ENCODE measurements at regions not wholly inside any gene's neighbourhood (a gene's known extent, or its start where the extent isn't known, plus 50 kb on each side); places are given as distances from the start of the nearest gene placed in this dataset.
"Not testable (repeated sequence)": the region's sequence is repeated elsewhere in the genome, so short reads cannot be mapped to it uniquely, and the experiment has no call there.

- H4K20me1 ChIP-seq (ENCODE audit: insufficient read depth, low read length): no peaks in the 10 kb centered on the region
- H3K4me3 ChIP-seq (ENCODE audit: insufficient read depth, low read length): no peak overlapping the region
- DNase-seq (ENCODE audit: insufficient read length, low spot score, missing footprints): no peak
- H3K4me1 ChIP-seq (ENCODE audit: insufficient read depth, low read length): no peaks in the 10 kb centered on the region
- peaks cover 2% of the 10 kb centered on the region for H3K9me3 ChIP-seq (ENCODE audit: low read depth, low read length)
- H3K4me2 ChIP-seq (ENCODE audit: insufficient read depth, low read length): no peak overlapping the region
- TF ChIP-seq CTCF (IDR thresholded peaks at IDR 0.05; ENCODE audit: extremely low read depth, low read depth, low read length): no peak
- H3K27ac ChIP-seq (ENCODE audit: low read depth, low read length): no peak overlapping the region
- no peaks in the 10 kb centered on the region for H3K27me3 ChIP-seq (ENCODE audit: insufficient read depth, low read length)
- no peak overlapping the region for H2AFZ ChIP-seq (ENCODE audit: low read length)
- H3K79me2 ChIP-seq (ENCODE audit: insufficient read depth, low read length): no peaks in the 10 kb centered on the region
- no peaks in the 10 kb centered on the region for H3K36me3 ChIP-seq (ENCODE audit: insufficient read depth, low read length)
These were observed 1919.1 kb upstream of the CDH9 start for GRCh38 chr5:28957450-28957849.

GRCh38 chr5:28954074-28954473, 1915.7 kb upstream of the CDH9 start:
- Histone ChIP-seq H2AFZ (ENCODE audit: low read length) (no peak overlapping the region), H3K36me3 (ENCODE audit: insufficient read depth, low read length) (no peaks in the 10 kb centered on the region), H4K20me1 (ENCODE audit: insufficient read depth, low read length) (no peaks in the 10 kb centered on the region), H3K9me3 (ENCODE audit: low read depth, low read length) (peaks cover 5% of the 10 kb centered on the region), H3K4me2 (ENCODE audit: insufficient read depth, low read length) (no peak overlapping the region), H3K27me3 (ENCODE audit: insufficient read depth, low read length) (no peaks in the 10 kb centered on the region), H3K79me2 (ENCODE audit: insufficient read depth, low read length) (no peaks in the 10 kb centered on the region), H3K4me3 (ENCODE audit: insufficient read depth, low read length) (no peak overlapping the region), H3K4me1 (ENCODE audit: insufficient read depth, low read length) (no peaks in the 10 kb centered on the region), H3K27ac (ENCODE audit: low read depth, low read length) (no peak overlapping the region)
- DNase-seq (ENCODE audit: insufficient read length, low spot score, missing footprints): no peak
- no peak for TF ChIP-seq CTCF (IDR thresholded peaks at IDR 0.05; ENCODE audit: extremely low read depth, low read depth, low read length)

GRCh38 chr5:28947865-28948264, 1909.5 kb upstream of the CDH9 start:
- Histone ChIP-seq H3K4me1 (ENCODE audit: insufficient read depth, low read length) (no peaks in the 10 kb centered on the region), H3K9me3 (ENCODE audit: low read depth, low read length) (peaks cover 2% of the 10 kb centered on the region), H2AFZ (ENCODE audit: low read length) (no peak overlapping the region), H3K27ac (ENCODE audit: low read depth, low read length) (no peak overlapping the region), H3K27me3 (ENCODE audit: insufficient read depth, low read length) (no peaks in the 10 kb centered on the region), H4K20me1 (ENCODE audit: insufficient read depth, low read length) (no peaks in the 10 kb centered on the region), H3K4me3 (ENCODE audit: insufficient read depth, low read length) (no peak overlapping the region), H3K79me2 (ENCODE audit: insufficient read depth, low read length) (no peaks in the 10 kb centered on the region), H3K4me2 (ENCODE audit: insufficient read depth, low read length) (no peak overlapping the region), H3K36me3 (ENCODE audit: insufficient read depth, low read length) (no peaks in the 10 kb centered on the region)
- TF ChIP-seq CTCF (IDR thresholded peaks at IDR 0.05; ENCODE audit: extremely low read depth, low read depth, low read length): no peak
- no peak for DNase-seq (ENCODE audit: insufficient read length, low spot score, missing footprints)

- no peak for DNase-seq (ENCODE audit: insufficient read length, low spot score, missing footprints)
- TF ChIP-seq CTCF (IDR thresholded peaks at IDR 0.05; ENCODE audit: extremely low read depth, low read depth, low read length): no peak
These were observed 1907.5 kb upstream of the CDH9 start for GRCh38 chr5:28945859-28946258.

GRCh38 chr5:28929366-28929765, 1891.0 kb upstream of the CDH9 start:
- H3K27ac ChIP-seq (ENCODE audit: low read depth, low read length); H3K4me2 ChIP-seq (ENCODE audit: insufficient read depth, low read length); H3K4me1 ChIP-seq (ENCODE audit: insufficient read depth, low read length); DNase-seq (ENCODE audit: insufficient read length, low spot score, missing footprints); H2AFZ ChIP-seq (ENCODE audit: low read length); H3K36me3 ChIP-seq (ENCODE audit: insufficient read depth, low read length); H3K4me3 ChIP-seq (ENCODE audit: insufficient read depth, low read length); H3K79me2 ChIP-seq (ENCODE audit: insufficient read depth, low read length); H3K9me3 ChIP-seq (ENCODE audit: low read depth, low read length); H3K27me3 ChIP-seq (ENCODE audit: insufficient read depth, low read length); H4K20me1 ChIP-seq (ENCODE audit: insufficient read depth, low read length): not testable (repeated sequence)

More at GRCh38 chr5:28945859-28946258, 1907.5 kb upstream of the CDH9 start:
- Histone ChIP-seq H3K4me2 (ENCODE audit: insufficient read depth, low read length) (no peak overlapping the region), H3K9me3 (ENCODE audit: low read depth, low read length) (peaks cover 4% of the 10 kb centered on the region), H3K4me3 (ENCODE audit: insufficient read depth, low read length) (no peak overlapping the region), H3K27me3 (ENCODE audit: insufficient read depth, low read length) (no peaks in the 10 kb centered on the region), H2AFZ (ENCODE audit: low read length) (no peak overlapping the region), H3K27ac (ENCODE audit: low read depth, low read length) (no peak overlapping the region), H3K79me2 (ENCODE audit: insufficient read depth, low read length) (no peaks in the 10 kb centered on the region), H3K36me3 (ENCODE audit: insufficient read depth, low read length) (no peaks in the 10 kb centered on the region), H4K20me1 (ENCODE audit: insufficient read depth, low read length) (no peaks in the 10 kb centered on the region), H3K4me1 (ENCODE audit: insufficient read depth, low read length) (no peaks in the 10 kb centered on the region)

GRCh38 chr5:28928327-28928790, 1890.0 kb upstream of the CDH9 start:
- not testable (repeated sequence) for H2AFZ ChIP-seq (ENCODE audit: low read length); H3K4me1 ChIP-seq (ENCODE audit: insufficient read depth, low read length); H3K9me3 ChIP-seq (ENCODE audit: low read depth, low read length); H4K20me1 ChIP-seq (ENCODE audit: insufficient read depth, low read length); H3K4me3 ChIP-seq (ENCODE audit: insufficient read depth, low read length); H3K27ac ChIP-seq (ENCODE audit: low read depth, low read length); DNase-seq (ENCODE audit: insufficient read length, low spot score, missing footprints); H3K27me3 ChIP-seq (ENCODE audit: insufficient read depth, low read length); H3K4me2 ChIP-seq (ENCODE audit: insufficient read depth, low read length); H3K79me2 ChIP-seq (ENCODE audit: insufficient read depth, low read length); H3K36me3 ChIP-seq (ENCODE audit: insufficient read depth, low read length)

Data from osteoblast (primary cell).